ENCODE measurements at regions not wholly inside any gene's neighbourhood (a gene's known extent, or its start where the extent isn't known, plus 50 kb on each side); places are given as distances from the start of the nearest gene placed in this dataset.

- DNase-seq, result no peak
Observed at GRCh38 chr2:240363746-240364581, 71.5 kb upstream of the GPC1 start.

DNA sequence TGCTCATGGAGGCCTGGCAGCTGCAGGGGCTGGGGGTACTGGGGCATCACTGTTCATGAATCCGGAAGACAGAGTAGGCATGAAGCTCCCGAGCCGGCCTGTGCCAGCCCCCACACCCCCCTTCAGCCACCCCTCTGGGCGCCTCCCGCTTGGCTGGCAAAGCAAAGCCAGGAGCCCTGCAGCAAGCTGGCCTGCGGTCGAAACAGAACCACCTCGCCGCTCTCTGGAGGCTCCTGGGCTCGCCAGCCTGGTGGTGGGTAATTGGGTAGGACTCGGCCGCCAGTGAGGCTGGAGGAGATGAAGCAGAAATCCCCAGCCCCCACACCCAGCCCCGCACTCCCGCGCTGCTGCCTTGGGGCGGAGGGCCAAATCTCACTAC lies 70.9 kb upstream of the GPC1 start:
- peak; percentile 42 for DNase-seq

GRCh38 chr2:240364961-240365775 lies 70.3 kb upstream of the GPC1 start:
- DNase-seq, result no peak

GRCh38 chr2:240365971-240366471 lies 69.4 kb upstream of the GPC1 start:
- DNase-seq, result no peak

- no peak for DNase-seq
Observed at GRCh38 chr2:240366901-240367300, 68.6 kb upstream of the GPC1 start.

DNA sequence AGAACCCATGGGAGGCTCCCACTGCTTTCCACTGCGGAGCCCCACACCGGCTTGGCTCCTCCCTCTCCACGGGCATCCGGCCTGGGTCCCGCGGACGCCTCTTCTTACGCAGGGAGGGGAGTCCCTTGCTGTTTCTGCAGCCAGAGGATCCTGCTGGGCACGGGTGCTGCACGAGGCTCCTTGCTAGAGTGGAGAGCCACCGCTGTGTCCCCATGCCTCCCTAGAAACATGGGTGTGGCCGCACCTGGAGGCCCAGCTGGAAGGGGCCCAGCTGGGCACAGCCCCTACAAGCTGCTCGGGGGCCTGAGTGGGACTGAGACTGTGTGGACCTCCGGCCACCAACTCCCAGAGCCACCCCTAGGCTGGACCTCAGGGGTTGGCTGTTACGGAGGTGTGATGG lies 67.7 kb upstream of the GPC1 start:
- no peak for DNase-seq

- DNase-seq, result no peak
Observed at GRCh38 chr2:240368781-240369331, 66.6 kb upstream of the GPC1 start.

DNA sequence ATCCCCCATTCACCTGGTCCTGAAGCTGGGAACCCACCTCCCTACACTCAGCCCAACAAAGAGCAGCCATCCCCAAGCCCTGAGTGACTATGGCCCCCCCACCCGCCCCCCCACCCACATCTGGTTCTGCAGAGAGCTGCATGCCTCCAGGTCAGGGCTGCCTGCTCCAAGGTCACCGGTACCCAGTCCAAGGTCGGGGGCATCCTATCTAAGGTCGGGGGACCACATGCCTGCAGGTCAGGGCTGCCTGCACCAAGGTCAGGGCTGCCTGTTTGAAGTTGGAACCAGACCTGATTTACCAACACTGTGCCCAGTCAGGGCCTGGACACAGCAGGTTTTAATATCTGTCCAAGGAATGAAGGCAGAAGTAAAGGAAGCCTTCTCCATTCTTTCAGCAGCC lies 66.1 kb upstream of the GPC1 start:
- DNase-seq, result no peak

DNA sequence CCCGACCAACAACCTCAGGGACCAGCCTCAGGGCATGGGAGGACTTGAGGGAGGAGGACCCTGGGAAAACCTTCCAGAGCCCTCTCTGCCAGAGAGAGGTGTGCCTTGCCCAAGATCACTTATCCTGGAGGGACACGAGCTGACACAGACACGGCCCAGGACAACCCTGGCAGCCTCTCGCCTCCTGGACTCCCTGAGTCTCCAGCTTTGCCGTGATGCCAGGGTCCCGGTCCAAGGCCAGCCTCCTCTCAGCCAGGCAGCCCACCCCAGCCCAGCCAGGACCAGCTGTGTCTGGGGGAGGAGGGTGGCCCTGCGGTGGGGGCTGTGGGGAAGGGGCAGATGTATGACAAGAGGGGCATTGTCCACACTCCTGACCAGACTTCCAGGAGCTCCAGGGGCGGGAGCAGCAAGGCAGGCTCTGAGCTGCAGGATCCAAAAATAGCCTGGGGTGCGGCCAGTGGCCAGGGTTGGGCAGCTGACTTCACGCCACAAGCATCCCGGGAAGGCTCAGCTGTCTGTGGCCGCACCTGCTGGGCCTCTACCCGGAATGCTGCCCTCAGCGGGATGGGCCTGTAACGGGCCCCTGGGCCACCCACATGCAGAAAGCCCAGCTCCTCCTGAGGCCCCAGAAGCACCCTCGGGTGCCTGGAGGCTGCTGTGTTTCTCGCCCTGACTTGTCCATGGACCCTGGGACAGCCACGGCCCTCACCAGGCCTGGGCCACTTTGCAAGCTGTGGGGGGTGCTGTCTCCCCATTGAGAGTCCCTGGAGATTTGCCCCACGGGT lies 65.5 kb upstream of the GPC1 start:
- peak; percentile 78 for DNase-seq

GRCh38 chr2:240371129-240372000 lies 64.1 kb upstream of the GPC1 start:
- no peak for DNase-seq

- DNase-seq, result no peak
Observed at GRCh38 chr2:240372101-240372500, 63.4 kb upstream of the GPC1 start.

DNA sequence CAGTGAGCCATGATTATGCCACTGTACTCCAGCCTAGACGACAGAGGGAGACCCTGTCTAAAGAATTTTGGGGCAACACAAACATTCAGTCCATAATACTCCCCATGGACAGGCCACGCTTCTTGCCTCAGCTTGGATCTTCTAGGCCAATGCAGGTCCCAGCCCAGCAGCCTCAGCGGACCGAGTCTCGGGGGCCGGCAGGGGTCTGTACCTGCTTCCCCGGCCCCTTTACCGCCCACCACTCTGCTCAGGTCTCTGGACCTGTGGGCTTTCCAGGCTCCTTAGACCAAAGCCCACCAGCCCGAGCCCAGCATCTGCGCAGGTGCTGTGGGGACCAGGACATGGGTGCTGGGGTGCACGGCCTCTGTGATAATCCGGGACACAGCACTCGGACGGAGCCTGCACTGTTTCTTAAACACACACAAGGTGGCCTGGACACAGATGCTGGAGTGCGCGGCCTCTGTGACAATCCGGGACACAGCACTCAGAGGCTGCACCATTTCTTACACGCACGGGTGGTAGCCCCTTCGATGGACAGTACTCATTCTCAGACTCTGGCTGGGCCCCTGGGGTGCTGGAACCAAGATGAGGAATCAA lies 62.1 kb upstream of the GPC1 start:
- DNase-seq, result no peak

- DNase-seq, result peak; percentile 75
Observed at GRCh38 chr2:240374085-240374907, 61.2 kb upstream of the GPC1 start.

DNA sequence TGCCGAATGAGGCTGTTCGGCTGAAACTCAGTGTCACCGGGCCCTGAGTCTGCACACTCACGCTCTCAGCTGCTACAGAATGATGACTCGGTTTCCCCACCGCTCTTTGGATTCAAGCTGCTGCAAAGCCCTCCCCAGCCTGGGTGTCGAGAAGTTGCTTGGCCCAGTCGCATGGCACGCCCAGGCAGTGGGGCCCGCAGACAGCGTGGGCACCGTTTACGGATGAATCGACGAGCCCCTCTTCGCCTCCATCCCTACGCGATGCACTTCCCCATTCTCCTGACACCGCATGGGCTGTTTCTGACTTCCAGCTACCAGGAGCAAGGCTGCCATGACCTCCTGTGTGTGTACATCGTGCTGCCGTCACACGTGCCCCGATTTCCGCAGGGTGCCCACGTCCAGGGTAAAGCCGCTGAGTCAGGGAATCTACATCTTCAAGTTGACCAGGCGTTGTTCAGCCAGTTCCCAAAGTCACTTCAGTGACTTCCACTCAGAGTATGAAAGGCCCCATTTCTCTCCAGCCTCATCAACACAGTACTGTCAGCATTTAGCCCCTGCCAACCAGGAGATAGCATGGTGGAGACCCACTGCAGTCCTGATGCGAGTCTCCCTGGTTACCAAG lies 60.3 kb upstream of the GPC1 start:
- no peak for DNase-seq

DNA sequence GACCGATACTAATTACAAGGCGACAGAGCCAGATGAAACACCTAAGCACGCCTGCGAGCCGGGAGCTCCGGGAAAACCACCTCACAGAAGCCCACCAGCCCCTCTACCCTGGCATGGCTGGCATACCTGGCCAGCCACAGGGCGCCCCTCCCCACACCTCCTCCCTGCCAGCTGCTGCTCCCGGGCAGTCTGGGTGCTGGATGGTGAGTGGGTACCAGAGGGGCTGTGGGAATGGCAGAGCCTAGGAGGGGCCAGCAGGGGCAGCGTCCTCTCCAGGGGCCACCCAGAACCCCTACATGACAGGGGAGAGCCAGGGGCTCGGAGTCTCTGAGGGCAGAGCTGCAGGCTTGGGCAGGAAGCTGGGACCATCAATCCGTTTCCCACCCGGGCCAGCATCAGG lies 58.7 kb upstream of the GPC1 start:
- DNase-seq, result no peak

DNA sequence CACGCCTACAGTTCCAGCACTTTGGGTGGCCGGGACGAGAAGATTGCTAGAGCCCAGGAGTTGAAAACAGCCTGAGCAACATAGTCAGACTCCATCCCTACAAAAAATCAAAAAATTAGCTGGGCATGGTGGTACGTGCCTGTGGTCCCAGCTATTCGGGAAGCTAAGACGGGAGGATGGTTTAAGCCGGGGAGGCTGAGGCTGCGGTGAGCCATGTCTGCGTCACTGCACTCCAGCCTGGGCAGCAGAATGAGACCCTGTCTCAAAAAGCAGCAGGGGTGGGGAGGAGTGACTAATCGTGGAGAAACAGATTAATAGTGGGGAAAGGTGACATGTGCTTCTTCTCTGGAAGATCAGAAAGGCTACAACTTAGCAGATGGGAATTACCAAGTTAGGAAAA lies 58.1 kb upstream of the GPC1 start:
- no peak for DNase-seq

DNA sequence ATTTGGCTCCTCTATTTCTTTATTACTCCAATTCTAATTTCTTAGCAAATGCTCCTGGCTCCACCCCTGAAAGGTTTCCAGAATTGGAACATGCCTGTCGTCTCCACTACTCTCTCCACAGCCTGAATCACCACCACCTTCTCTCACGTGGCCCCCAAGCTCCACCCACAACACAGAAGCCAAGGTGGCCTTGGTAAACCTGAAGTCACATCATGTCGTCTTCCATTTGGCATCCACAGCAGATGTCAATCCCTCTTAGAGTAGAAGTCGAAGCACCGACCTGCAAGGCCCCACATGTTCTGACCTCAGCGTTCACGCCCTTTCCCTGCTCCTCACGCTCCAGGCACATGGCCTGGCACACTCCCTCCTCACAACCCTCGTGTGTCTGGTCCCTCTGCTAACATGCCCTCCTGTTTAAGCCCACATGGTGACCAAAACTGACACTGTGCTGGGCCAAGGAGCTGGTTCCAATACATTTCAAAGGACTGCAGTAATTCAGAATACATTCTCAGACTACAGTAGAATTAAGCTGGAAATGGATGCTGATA lies 56.3 kb upstream of the GPC1 start:
- no peak for DNase-seq

DNA sequence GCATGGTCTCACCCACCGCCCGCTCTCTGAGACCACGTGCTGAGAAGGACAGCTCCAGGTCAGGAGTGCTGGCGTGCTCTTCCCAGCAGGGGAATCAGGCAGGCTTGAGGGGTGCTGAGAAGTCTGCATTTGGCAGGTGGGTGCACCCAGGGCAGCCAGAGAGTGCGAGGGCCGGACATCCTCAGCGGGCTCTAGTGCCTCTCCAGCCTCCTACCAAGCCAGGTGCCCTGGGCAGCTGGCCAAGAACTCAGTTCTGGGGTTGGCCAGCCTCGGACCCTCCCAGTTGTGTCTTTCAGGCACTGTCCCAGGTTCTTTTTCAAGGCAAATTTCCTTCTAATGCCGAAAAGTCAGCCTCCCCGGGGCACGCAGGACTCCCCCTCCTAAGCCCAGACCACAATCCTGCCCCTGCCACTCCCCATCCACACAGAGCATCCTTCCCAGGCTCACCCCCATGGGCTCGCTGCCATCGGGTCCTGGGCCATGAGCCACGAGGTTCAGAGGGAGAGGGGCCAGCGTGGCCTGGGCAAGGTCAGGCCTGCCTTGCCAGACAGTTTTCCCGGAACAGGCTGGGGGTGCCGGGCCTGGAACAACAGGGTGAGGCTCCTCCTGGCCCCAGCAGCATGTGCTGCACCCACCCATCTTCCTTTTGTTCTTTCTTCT lies 52.2 kb upstream of the GPC1 start:
- DNase-seq, result no peak

All from kidney glomerular epithelial cell (primary cell).